SKM-1 (cell line): ENCODE measurements at regions not wholly inside any gene's neighbourhood (a gene's known extent, or its start where the extent isn't known, plus 50 kb on each side); places are given as distances from the start of the nearest gene placed in this dataset.

Experiments used
- DNase-seq: peaks from one replicate; lab custom pipeline; 2025; ENCODE audit not compliant: unreplicated experiment; lab: John Stamatoyannopoulos, UW

DNA sequence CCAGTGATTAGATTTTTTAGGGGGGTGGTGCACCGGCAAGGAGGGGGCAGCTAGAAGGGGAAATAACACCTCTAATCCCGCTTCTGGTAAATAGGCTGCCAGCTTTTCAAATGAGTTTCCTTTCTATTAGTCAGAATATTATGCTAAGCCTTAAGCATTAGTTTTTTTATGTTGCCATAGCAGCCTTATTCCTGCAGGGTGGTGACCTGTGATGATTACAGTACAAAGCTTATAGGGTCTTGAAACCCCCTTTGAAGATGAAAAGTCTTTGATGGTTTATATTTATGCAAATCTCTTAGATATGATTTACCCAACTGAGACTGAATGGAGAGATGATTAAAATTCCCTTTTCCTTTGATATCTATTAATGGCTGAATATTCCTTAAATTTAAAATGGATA, 109.8 kb downstream of the ZIC5 start:
- no peak for DNase-seq

GRCh38 chr13:99860745-99861144, 110.8 kb downstream of the ZIC5 start:
- no peak for DNase-seq

DNA sequence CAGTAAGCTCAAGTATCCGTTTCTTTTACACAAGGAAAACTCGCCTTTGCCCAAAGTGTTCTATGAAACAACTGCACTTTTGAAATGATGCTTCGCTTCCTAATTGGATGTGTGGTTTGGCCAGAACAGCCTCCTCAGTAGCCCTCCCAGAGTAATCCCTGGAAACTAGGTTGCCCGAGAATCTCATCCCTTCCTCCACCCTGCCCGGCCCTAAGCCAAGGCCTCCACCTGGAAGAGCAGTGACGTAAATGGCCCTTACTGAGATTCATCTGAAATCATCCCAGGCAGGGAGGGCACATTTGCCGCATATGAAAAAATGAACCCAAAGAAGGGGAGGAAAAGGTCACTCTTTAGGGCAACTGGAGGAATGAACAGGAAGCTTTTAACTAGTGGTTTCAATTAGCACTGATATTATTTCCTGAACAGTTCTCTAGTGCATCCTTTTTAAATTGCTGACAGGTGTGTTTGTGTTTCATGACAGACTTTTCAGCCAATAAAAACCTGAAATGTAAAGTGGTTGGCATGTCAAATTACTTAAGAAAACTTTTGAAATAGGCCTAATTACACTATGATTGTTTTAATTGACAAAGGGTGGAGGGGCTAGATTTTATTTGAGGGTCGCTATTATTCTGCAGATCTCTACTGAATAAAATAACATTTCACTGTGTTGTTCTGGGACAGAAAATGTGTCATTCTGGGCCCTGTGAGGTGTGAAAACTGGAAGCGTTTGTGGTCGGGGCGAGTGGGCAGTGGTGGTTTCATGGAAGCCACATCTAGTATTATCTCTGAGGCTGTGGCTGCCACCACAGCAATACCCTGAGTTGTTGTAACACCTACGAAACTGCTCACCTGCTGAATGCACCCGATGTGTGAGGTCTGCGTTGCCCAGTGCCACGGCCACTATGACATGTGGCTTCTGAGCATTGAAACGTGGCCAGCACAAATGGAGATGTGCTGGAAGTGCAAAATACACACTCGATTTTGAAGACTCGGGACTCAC, 112.1 kb downstream of the ZIC5 start:
- no peak for DNase-seq

DNA sequence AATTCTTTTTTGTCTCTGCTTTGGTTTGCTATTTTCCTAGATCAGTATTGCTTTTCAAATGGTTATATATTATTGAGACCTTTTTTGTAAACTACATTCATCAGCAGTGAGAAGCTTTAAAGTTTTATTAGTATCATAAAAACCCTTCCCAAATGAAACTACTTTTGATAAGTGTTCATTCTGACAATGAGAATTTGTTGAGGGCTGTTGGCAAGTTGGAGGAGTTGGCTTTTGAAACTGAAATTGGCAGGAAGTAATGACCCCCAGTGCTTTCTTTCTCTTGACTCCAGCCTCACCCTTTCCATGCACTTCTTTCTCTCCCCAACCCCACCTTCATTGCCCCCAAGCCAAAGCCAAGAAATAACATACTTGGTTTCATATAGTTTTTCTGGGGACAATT, 113.8 kb downstream of the ZIC5 start:
- DNase-seq: no peak

DNA sequence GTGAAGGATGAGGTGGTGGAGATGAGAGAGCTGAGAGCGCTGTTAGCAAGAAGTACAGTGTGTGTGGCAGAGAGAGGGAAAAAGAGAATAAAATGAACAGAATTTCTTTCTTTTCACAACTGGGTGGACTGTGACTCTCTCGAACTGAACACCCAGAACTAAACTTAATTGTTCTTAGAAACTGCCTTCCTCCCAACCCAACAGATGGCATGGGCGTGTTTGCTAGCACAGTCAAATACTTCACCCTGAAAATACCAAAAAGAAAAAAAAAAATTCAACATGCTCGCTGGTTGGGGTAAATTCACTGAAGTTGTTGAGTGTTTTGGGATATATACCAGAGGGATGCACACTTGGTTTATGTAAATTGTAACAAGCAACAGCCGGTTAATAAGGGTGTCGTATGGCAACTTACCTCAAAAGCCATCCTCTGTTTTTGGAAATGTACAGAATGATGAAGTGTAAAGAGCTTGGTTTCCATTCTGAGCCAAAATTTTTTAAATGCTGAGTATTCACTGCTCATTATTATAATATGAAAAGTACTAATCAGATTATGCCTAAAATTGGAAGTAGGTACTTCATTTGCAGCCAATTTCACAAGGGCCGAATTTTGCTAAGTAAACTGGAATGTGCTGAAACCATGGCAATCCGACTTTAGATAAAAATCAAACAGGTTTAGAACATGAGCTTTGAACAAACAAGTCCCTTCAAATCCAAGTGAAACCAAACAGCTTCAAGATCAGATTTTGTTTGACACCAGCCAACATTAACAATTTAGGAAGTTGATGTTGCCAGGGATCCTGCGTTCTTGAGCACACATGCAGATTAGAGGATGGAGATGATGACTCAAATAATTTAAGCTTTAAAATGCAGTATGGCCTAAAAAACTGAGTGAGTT, 115.8 kb downstream of the ZIC5 start:
- no peak for DNase-seq

GRCh38 chr13:99854366-99854765, 117.2 kb downstream of the ZIC5 start:
- DNase-seq: no peak

DNA sequence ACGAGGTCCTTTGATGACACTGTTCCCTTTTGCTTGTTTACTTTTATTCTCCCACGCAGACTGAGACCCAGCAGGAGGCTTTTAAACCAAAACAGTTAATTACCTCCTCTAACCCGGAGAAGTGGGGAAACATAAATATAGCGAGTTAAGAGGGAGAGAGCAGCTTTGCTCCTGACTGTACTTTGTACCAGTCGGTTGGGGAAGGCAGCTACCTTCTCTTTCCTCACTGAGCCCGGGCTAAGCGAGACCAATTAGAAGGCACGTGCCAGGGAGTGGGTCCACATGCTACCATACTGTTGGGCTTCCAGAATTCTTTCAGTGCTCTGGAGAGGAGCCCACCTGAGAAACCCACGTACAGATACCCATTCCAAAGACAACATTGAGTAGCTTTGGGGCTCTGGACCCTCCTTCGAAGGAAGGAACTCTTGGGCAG, 124.2 kb downstream of the ZIC5 start:
- no peak for DNase-seq

DNA sequence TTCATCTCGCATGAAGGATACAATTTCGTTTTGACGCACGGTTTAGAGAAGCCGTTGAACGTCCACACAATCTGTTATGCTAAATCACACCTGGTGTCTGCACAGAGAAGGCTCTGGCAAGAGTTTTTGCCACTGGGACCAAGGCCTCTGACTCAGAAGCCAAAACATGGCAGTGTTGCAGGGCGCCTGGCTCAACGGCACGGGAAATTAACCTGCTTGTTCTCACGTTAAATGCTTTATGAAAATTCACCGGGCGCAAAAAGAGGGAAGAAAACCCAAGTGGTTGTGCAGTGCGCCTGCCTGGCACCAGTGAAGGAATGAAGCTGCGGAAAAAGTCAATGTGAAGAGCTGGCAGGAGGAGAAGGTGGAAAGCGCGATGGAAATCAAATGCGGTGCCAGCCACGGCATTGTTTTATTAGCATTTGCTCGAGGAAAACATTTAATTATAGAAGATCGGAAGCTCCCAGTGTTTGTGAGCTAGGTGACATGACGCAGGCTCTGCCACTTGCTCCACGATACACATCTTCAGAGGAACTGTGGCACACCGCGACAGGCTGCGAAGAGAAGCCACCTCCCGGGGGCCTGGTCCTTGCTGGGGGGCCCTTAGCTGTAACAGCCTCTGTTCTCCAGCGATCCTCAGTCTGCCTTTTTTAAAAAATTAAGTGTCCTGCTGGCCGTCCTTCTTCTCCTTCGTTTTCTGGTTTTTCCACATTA, 126.2 kb downstream of the ZIC5 start:
- no peak for DNase-seq

DNA sequence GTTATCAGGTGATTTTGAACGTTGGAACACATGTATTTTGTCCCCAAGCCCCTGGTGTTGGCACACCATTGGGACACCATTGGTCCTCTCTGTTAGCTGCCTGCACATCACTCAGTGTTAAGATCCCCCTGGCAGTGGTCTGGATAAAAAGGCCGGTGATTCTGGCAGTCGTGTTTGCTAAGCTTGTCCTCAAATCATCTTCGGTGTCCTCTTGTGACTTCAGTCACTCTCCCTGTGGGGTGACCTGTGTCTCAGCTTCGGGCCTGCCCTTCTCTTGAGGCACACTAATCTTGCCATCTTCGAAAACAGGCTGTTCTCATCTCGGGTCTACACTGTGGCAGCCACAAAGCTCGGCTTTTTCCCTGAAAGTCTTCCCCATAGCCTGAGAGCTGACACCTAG, 127.1 kb downstream of the ZIC5 start:
- DNase-seq: no peak

- DNase-seq: no peak
Measured at GRCh38 chr13:99843872-99844271, 127.7 kb downstream of the ZIC5 start.

DNA sequence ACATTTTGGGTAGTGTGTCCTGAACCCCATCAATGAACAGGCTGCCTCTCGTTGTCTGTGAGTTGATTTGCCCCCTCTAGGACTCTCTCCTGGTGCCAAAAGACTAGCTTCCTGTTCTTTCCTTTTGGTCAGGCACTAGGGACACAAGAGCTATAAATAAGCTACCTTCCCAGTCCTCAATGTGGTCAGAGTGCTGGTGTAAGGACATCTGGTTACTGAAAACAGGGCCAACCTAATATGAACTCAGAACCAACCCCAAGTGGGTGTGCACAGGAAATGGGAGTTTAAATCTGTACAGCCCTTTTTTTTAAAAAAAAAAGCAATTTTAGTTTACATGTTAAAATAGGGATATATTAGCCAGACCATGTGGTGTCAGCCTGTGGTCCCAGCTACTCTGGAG, 129.2 kb downstream of the ZIC5 start:
- DNase-seq: no peak

DNA sequence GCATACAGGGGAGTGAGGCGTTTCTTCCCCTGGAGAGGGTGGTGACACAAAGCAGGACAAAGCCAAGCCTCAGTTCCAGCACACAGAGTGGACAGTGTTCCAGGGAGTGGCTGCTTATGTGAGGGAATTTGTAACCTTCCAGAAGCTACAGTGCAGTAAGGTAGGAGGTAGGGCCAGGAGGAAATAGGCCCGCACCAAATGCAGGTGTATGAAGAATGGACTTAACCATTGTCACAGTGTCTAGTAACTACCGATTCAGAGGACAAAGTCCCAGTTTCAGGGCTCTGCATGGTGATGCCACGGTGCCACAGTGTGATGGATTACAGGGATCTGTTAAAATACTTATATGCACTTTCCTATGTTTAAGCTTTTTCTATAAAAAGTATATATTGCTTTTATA, 135.3 kb downstream of the ZIC5 start:
- no peak for DNase-seq

- no peak for DNase-seq
Measured at GRCh38 chr13:99835442-99835841, 136.1 kb downstream of the ZIC5 start.

GRCh38 chr13:99834246-99834645, 137.3 kb downstream of the ZIC5 start:
- DNase-seq: no peak

GRCh38 chr13:99832347-99832746, 139.2 kb downstream of the ZIC5 start:
- DNase-seq: no peak

DNA sequence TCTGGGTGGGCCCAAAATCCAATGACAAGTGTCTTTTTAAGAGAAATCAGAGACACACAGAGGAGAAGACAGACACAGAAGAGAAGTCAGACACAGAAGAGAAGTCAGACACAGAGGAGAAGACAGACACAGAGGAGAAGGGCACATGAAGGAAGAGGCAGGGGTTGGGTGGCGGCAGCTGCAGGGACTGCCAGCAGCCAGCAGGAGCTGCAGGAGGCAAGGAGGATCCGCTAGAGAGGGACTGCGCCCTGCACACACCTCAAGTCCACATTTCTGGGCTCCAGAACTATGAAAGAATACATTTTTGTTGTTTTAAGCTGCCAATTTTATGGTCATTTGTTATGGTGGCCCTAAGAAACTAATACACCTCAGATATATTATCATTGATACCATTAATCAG, 140.6 kb downstream of the ZIC5 start:
- DNase-seq: no peak

- no peak for DNase-seq
Measured at GRCh38 chr13:99829593-99830239, 141.9 kb downstream of the ZIC5 start.

DNA sequence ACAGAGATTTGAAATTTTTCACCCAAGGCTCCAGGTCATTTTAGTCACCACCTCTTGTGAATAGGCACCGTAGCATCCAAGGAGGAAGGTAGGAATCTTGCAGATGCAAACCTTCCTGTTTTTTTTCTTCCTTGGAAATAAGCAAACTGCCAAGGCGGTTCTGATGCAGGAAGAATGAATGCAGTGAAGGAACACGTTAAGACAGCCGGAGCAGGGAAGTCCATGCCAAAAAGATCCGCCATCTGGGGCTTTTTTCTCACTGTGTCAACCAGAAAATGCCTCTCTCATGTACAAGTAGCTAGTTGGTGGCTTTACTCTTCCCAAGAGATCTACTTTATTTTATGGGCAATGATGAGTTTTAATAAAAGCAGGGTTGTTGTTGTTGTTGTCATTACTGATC, 142.4 kb downstream of the ZIC5 start:
- no peak for DNase-seq

GRCh38 chr13:99828735-99829134, 142.8 kb downstream of the ZIC5 start:
- DNase-seq: no peak

DNA sequence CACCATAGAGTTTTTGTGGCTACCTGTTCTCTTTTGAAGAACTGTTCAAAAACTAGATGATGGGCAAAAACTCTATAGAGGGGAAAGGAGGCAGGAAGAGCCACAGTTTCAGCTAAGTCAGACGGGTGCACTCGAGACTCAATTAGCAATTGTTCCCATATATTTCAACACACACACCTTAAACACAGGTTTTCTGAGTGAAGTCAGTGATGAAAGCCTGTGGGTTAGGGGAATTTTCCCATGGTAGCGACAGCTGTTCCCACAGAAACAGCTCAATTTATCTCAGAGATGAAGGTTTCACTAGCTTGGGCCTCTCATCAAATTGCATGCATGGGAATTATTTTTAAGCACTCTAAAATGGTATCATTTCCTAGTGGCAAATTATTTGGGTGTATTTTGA, 143.4 kb downstream of the ZIC5 start:
- no peak for DNase-seq
